GM18861 (cell line): ENCODE measurements at regions not wholly inside any gene's neighbourhood (a gene's known extent, or its start where the extent isn't known, plus 50 kb on each side); places are given as distances from the start of the nearest gene placed in this dataset.
"Not testable (repeated sequence)": the region's sequence is repeated elsewhere in the genome, so short reads cannot be mapped to it uniquely, and the experiment has no call there.

Source experiments
- ATAC-seq: cut with Tn5 transposase; IDR thresholded peaks from one replicate; pipeline ENCODE4 v1.9.1; 2021; ENCODE audit not compliant: unreplicated experiment

GRCh38 chr4:42282081-42282901 lies 115.0 kb upstream of the SHISA3 start:
- peak; percentile 74 for ATAC-seq

GRCh38 chr4:42284030-42284429 lies 113.3 kb upstream of the SHISA3 start:
- ATAC-seq, result no peak

- ATAC-seq, result not testable (repeated sequence)
These were observed 108.4 kb upstream of the SHISA3 start for GRCh38 chr4:42288876-42289275.

- not testable (repeated sequence) for ATAC-seq
These were observed 105.1 kb upstream of the SHISA3 start for GRCh38 chr4:42292192-42292591.

GRCh38 chr4:42293967-42294813 lies 103.1 kb upstream of the SHISA3 start:
- ATAC-seq, result no peak

GRCh38 chr4:42296196-42296595 lies 101.1 kb upstream of the SHISA3 start:
- no peak for ATAC-seq

- ATAC-seq, result no peak
These were observed 94.9 kb upstream of the SHISA3 start for GRCh38 chr4:42302348-42302747.

- no peak for ATAC-seq
These were observed 90.8 kb upstream of the SHISA3 start for GRCh38 chr4:42306221-42307109.

GRCh38 chr4:42308247-42308646 lies 89.0 kb upstream of the SHISA3 start:
- ATAC-seq, result no peak

- no peak for ATAC-seq
These were observed 87.7 kb upstream of the SHISA3 start for GRCh38 chr4:42309361-42310260.

GRCh38 chr4:42310358-42310757 lies 86.9 kb upstream of the SHISA3 start:
- no peak for ATAC-seq

- no peak for ATAC-seq
These were observed 86.5 kb upstream of the SHISA3 start for GRCh38 chr4:42310806-42311205.

GRCh38 chr4:42311591-42311990 lies 85.7 kb upstream of the SHISA3 start:
- no peak for ATAC-seq

GRCh38 chr4:42313420-42313819 lies 83.9 kb upstream of the SHISA3 start:
- not testable (repeated sequence) for ATAC-seq

GRCh38 chr4:42313872-42314271 lies 83.4 kb upstream of the SHISA3 start:
- ATAC-seq, result no peak

GRCh38 chr4:42315231-42315630 lies 82.1 kb upstream of the SHISA3 start:
- ATAC-seq, result no peak

GRCh38 chr4:42320822-42321388 lies 76.4 kb upstream of the SHISA3 start:
- peak; percentile 84 for ATAC-seq

- ATAC-seq, result no peak
These were observed 71.2 kb upstream of the SHISA3 start for GRCh38 chr4:42326040-42326439.

- ATAC-seq, result no peak
These were observed 70.8 kb upstream of the SHISA3 start for GRCh38 chr4:42326524-42326923.

- ATAC-seq, result no peak
These were observed 70.0 kb upstream of the SHISA3 start for GRCh38 chr4:42327323-42327722.
